ENCODE measurements at regions not wholly inside any gene's neighbourhood (a gene's known extent, or its start where the extent isn't known, plus 50 kb on each side); places are given as distances from the start of the nearest gene placed in this dataset.

DNA sequence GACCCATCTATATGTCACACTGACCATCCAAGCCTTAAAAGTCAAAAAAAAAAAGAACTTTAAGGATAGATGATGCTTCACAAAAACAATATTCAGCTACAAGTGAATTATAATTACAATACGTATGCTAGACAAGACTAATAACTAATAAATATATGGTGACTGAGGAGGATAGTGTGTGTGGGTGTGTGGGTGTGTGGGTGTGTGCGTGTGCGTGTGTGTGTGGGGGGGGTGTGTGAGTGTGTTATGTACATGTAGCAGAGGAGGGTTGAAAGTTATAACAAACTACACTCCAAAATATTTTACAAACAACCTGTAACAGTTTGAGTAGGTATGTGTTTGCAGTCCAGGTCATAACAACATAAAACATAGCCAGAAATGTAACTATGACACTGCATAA, 159.2 kb upstream of the RBBP8 start:
- TF ChIP-seq, protein P1, sequence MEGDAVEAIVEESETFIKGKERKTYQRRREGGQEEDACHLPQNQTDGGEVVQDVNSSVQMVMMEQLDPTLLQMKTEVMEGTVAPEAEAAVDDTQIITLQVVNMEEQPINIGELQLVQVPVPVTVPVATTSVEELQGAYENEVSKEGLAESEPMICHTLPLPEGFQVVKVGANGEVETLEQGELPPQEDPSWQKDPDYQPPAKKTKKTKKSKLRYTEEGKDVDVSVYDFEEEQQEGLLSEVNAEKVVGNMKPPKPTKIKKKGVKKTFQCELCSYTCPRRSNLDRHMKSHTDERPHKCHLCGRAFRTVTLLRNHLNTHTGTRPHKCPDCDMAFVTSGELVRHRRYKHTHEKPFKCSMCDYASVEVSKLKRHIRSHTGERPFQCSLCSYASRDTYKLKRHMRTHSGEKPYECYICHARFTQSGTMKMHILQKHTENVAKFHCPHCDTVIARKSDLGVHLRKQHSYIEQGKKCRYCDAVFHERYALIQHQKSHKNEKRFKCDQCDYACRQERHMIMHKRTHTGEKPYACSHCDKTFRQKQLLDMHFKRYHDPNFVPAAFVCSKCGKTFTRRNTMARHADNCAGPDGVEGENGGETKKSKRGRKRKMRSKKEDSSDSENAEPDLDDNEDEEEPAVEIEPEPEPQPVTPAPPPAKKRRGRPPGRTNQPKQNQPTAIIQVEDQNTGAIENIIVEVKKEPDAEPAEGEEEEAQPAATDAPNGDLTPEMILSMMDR (IDR thresholded peaks at IDR 0.05): no peak
- no peak for TF ChIP-seq POLR2A (IDR thresholded peaks at IDR 0.05)

Data from adrenal gland (tissue), 5 donors.